H54 (cell line): ENCODE measurements at regions not wholly inside any gene's neighbourhood (a gene's known extent, or its start where the extent isn't known, plus 50 kb on each side); places are given as distances from the start of the nearest gene placed in this dataset.
"Not testable (repeated sequence)": the region's sequence is repeated elsewhere in the genome, so short reads cannot be mapped to it uniquely, and the experiment has no call there.

ENCODE experiments used
- DNase-seq: peaks from one replicate; pipeline ENCODE4 v3.0.0; 2011; ENCODE audit warnings: low spot score, mixed read lengths; ENCODE audit not compliant: insufficient read length
- FAIRE-seq: peaks from 3 replicates; lab custom pipeline; 2011; peaks lifted over from hg19 to GRCh38; lab: Jason Lieb, UNC
- POLR2A ChIP-seq: IDR thresholded peaks from 2 replicates; pipeline ENCODE4 v1.6.1; 2011; ENCODE audit warnings: low read depth, mild to moderate bottlenecking, low read length

DNA sequence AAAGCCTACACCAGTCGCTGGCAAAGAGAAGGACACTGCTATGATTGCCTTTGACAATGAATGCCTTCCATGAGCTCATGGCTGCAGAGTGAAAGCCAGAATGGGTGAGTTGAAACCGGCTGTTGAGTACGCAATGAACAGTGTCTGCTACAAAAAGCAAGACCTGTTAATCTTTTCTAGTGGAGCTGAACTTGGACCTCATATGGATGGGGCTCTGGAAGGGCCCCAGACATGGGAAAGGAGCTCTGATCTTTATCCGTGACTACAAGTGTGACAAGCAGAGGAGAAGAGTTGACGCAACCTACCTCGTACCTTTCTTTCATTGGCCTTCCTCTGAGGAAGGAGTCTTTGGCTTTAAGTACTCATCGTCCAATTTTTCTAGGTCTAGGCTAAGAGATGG, 67.1 kb upstream of the TSC22D1 start:
- no peak for FAIRE-seq
- TF ChIP-seq POLR2A, result no peak
- no peak for DNase-seq

DNA sequence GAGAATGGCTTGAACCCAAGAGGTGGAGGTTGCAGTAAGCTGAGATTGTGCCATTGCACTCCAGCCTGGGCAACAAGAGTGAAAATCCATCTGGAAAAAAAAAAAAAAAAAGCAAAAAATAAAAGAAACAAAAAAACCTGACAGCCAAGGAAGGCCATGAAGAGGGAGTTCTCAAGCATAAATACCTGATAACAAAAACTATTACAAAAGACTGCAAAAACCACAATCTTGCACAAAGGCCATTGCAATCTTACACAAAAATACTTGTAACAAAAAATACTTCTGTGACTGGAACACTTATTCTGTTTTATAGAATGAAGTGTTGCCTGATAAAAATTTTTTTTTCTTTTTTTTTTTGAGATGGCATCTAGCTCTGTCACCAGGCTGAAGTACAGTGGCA, 61.5 kb upstream of the TSC22D1 start:
- FAIRE-seq, result no peak
- no peak for TF ChIP-seq POLR2A
- no peak for DNase-seq

DNA sequence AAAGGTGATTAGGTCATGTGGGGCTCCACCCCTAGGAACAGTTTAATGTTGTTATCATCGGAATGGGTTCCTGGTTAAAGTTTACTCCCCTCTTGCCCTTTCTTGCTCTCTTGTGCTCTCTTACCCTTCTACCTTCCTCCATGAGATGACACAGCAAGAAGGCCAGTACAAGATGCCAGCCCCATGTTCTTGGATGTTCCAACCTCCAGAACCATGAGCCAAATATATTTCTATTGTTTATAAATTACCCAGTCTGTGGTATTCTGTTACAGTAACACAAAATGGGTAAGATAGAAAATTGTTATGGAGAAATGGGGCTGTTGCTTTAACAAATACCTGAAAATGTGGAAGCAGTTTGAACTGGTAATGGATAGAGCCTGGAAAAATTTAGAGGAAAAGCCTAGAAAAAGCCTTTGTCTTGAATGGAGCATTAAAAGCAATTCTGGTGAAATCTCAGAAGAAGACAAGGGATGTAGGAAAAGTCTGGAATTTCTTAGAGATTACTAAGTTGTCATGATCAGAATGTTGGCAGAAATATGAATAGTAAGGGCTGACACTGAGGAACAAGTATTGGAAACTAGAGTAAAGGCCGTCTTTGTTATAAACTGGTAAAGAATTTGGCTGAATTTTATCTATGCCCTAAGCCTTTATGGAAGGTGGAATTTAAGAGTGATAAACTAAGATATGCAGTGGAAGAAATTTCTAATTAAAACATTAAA, 53.5 kb upstream of the TSC22D1 start:
- no peak for TF ChIP-seq POLR2A
- DNase-seq, result no peak
- FAIRE-seq, result no peak

DNA sequence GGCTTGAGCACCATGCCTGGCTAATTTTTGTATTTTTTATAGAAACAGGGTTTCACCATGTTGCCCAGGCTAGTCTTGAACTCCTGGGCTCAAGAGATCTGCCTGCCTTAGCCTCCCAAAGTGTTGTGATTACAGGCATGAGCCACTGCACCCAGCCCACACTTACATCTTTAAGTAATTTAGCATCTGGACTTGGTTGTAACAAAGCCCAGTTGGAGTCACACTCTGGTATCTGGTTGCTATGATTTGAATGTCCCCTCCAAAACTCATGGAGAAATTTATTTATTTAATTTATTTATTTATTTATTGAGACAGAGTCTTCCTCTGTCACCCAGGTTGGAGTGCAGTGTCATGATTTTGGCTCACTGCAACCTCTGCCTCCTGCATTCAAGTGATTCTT, 52.7 kb upstream of the TSC22D1 start:
- not testable (repeated sequence) for DNase-seq, FAIRE-seq

DNA sequence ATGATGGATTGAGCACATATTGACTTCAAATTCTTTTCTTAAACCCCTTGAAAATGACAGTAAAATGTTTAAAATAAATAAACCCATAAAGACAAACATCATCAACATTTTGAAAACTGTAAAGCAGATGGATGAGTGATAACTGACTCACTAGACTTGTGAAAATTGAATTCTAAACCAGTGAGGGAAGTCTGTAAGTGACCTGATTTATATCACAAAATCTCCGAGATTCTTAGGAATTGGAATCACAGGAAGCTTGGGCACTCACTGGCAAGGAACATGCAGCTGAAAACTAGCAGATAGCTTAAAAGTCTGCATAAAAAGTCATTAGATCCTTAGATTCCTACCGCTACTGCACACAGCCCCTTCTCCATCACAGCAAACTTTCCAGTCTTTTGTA, 51.3 kb upstream of the TSC22D1 start:
- no peak for TF ChIP-seq POLR2A
- DNase-seq, result no peak
- FAIRE-seq, result no peak

DNA sequence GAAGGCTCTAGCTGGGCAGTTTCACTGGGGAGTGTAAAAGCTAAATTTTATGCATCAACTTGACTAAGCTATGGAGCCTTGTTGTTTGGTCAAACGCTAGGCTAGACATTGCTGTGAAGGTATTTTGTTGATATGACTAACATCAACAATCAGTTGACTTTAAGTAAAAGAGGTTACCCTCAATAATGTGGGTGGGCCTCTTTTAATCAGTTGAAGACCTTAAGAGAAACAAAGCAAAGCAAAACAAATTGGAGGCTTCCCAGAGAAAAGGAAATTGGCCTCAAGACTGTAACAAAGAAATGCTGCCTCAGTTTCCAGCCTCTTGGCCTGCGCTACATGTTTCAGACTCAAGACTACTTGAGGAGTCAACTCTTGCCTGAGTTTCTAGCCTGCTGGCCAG, 50.0 kb upstream of the TSC22D1 start:
- TF ChIP-seq POLR2A, result no peak
- FAIRE-seq (no peak), DNase-seq (no peak)
